T47D (cell line): ENCODE measurements at regions not wholly inside any gene's neighbourhood (a gene's known extent, or its start where the extent isn't known, plus 50 kb on each side); places are given as distances from the start of the nearest gene placed in this dataset.

ENCODE experiments used
- DNase-seq, 2 experiments: peaks; one replicate each; pipeline versions ENCODE4 v3.0.0 to v3.0.0-alpha.2; 2011 to 2012; ENCODE audit warnings: low read depth in 1 of 2, low spot score in 1 of 2
- JUND ChIP-seq: IDR thresholded peaks from 2 replicates; pipeline ENCODE4 v1.6.1; 2012; ENCODE audit warnings: low read depth
- in situ Hi-C: cut with HindIII; loops from 2 replicates; pipeline ENCODE4 v1.10.0; 2016; ENCODE audit warnings: low sequenced_read_pairs, low pct_unique_long_range_greater_than_20kb

DNA sequence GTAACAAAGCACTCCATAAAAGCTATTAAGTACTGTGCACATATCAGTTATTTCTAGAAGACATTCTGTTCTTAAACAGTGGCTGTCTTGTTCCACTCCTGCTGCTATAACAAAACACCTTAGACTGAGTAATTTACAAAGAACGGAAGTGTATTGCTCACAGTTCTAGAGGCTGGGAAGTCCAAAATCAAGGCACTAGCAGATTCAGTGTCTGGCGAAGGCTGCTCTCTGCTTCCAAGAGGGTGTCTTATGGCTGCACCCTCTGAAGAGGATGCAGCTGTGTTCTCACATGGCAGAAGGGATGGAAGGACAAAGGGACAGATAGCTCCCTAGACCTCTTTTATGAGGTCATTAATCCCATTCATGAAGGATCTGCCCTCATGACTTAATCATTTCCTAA is 424.2 kb upstream of the ZMIZ1 start:
- no peak for DNase-seq
- TF ChIP-seq JUND = no peak
- in situ Hi-C loops = no loop called here

DNA sequence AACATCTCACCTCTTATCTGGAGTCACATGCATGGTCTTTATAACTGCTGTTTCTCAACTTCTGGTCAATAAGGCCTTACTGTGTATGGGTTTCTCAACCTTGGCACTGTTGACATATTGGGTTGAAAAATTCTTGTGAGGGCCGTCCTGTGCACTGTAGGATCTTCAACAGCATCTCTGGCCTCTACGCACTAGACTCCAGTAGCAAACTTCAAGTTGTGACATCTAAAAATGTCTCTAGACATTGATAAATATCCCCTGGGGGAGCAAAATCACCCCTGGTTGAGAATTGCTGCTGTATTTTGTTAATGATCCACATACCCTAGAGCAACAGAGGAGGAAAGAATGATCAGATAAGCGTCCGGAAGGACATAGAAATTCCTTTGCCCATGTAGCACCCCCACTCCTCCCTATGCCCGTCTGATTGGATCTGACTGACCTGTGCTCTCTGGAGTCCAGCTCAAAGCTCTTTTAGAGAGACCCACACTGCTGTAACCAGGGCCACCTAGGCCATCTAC is 423.5 kb upstream of the ZMIZ1 start:
- in situ Hi-C loops = no loop called here
- no peak for TF ChIP-seq JUND
- DNase-seq = peak in 1 of 2 experiments; percentile 26

DNA sequence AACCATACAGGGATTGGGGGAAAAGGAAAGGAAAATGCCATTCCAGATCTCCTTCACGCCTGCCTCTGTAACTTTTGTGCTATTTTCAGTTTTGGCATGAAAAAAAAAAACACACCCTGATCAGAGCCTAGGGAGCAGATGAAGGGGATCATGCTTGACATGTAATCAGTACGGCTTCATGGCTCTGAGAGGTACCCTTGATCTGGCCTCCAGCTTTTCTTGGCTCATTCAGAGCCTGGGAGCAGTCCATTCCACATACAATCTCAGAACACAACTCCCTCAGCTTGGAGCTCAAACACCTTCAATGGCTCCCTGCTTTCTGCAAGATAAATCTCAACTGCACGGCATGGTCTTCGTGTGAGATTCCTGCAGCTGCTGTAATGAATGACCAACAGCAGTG is 422.8 kb upstream of the ZMIZ1 start:
- no peak for DNase-seq
- no peak for TF ChIP-seq JUND
- in situ Hi-C loops = no loop called here

DNA sequence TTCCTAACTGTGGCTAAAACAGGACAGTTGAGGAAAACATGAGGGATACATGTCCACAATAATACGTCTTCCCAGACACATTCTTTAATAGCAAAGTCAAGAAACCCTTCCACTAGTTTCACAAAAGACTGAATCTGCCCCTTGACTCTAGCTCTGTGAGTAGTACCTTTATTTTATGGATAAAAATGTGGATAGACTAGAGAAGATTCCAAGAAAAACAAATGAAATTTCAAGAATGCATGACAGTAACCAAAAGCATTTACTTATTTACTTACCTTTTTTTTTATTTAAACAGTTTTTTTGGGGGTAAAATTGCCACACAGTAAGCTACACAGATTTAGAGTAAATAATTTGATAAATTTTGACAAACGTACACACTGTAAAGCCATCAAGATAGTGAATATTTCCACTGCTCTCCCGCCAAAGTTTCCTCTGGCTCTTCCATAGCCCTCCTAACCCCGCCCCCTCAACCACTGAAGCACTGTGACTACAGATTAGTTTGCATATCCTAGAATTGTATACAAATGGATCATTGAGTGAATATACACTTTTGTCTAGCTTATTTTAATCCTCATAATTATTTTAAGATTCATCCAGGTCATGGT is 420.4 kb upstream of the ZMIZ1 start:
- in situ Hi-C loops = no loop called here
- TF ChIP-seq JUND = no peak
- DNase-seq = no peak

DNA sequence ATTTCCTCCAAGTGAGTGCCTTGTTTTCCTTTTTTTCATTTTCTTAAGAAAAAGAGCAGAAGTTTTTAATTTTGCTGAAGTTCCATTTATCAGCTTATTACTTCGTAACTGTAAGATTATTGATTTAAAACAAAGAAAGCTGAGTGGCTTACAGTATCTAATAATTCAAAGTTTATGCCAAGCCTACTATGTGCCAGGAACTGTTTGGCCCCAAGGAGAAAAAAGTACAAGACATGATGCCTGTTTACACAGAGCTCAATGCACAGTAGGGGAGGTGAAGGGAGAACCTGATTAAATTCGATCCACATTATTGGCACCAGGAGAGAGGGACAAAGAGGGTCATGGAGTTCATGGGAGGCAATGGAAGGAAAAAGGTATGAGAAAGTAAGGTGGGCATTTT is 419.3 kb upstream of the ZMIZ1 start:
- no peak for DNase-seq
- in situ Hi-C loops = no loop called here
- TF ChIP-seq JUND = no peak

DNA sequence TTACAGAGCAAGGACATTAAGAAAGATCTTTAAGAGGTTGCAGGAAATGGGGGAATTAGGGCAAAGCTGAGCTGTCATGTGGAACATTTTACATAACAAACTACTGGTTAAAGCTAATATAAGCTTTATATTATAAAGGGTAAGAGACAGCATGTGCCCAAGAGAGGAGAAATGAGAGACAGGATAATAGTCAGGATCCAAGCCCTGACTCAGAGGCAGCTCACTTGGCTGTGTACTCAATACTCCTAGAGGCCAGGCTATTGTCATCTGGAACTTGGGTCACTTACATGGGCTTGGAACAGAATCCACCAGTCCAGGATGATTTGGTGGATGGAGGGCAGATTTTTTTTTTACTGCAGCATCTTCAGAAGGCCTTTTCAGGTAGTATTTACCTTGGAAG is 418.6 kb upstream of the ZMIZ1 start:
- TF ChIP-seq JUND = no peak
- no peak for DNase-seq
- in situ Hi-C loops = no loop called here

DNA sequence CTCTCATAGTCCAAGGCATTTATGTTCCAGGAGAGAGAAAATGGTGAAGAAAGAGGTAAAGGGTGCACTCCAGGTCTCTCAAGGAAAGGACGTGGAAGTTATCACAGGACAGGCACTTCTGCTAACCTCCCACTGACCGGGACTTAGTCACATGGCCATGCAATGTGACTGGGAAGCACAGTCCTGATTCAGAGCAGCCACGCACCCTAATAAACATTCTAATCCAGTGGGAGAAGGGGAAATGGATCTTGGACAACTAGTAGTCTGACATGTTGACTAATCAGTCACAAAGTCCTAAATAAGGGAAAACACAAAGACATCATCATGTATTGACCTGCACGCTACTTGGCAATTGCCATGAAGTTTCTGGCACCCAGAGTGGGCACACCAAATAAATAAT is 417.5 kb upstream of the ZMIZ1 start:
- in situ Hi-C loops = no loop called here
- no peak for TF ChIP-seq JUND
- DNase-seq = no peak

DNA sequence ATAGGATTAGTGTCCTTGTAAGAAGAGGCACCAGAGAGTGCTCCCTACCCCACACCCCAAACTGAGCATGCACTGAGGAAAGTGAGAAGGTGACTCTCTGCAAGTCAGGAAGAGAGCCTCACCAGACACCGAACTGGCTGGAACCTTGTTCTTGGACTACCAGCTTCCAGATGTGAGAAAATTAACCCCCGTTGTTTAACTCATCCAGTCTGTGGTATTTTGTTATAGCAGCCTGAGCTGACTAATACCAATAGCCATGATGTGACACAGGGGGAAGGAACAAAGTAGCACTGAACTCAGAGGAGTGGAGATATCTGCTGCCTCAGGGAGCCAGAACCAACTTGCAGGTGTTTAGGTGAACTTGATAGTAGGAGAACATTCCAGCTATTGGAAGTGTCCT is 415.2 kb upstream of the ZMIZ1 start:
- TF ChIP-seq JUND = no peak
- in situ Hi-C loops = no loop called here
- no peak for DNase-seq

DNA sequence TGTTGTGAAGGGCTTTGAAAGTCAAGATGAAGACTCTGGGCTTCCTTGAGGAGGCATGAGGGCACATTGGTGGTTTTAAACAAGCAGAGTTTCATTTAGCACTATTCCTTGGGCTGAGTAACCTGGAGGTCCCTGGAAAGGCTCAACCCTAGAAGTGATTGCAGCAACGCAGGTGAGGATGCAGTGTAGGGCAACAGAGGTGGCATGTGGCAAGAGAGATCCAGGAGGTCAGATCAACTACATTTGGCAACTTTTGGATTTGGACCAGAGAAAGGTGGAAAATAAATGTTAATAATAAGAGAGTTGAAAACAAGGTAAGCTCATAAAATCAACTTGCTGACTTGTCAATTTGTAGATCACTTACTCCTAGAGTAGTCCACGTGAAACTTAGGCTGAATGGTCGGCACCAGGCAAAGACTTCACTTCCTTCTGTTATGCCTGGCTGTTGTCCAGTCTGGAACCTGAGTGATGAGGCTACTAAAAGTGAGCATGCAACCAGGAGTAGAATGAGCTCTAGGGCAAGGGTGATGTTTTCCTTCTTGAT is 414.6 kb upstream of the ZMIZ1 start:
- in situ Hi-C loops = no loop called here
- DNase-seq = no peak
- no peak for TF ChIP-seq JUND

DNA sequence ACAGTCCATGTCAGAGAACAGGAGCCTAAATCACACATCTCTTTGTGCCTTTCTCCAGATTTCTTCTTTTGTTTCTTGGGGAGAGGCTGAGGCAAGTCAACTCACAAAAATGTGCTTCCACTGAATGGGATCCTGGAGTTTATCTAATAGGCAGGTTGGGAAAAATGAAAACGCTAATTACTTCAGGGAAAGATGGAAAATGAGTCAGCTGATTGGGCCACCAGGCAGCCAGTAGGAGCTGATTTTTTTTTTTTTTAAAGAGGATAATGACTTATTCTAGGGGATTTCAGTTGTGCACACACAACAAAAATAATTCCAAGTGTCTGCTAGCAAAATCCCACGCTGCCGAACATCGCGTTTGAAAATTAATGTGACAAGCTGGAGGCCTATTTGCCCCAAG is 412.8 kb upstream of the ZMIZ1 start:
- no peak for DNase-seq
- in situ Hi-C loops = no loop called here
- TF ChIP-seq JUND = no peak

DNA sequence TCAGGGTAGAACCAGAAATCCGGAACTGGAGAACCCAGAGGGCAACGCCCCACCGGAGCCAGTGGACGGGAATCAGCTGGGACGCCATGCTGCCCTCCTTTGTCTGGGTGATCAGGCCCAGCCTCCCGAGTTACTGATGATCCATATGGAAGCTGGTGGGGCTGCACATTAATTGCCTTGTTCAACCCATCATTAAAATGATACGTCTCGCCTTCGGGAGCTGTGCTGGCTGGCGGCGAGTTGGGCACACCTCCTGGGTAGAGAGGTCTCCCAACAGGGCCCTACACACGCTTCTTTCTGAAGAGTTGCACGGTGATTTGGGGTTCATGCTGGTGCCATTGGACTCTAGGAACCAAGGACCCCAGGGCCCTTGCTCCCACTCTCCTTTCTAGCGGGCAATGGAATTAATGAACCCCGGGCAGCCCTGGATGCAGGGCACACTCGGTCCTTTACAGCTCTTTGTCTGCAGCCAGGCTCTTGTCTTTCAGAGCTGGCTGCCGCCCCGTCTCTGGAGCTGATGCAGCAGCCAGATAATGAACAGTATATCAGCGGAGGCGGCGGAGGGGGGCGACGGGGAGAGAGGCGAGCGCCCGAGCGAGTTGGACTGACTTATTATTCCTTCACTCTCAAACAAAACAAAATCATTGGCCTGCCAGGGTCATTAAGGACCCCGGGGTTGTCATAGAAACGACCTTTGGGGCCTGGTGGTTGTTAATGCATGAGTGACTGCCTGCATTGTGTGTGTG is 412.2 kb upstream of the ZMIZ1 start:
- in situ Hi-C loops = no loop called here
- TF ChIP-seq JUND = no peak
- DNase-seq = no peak

DNA sequence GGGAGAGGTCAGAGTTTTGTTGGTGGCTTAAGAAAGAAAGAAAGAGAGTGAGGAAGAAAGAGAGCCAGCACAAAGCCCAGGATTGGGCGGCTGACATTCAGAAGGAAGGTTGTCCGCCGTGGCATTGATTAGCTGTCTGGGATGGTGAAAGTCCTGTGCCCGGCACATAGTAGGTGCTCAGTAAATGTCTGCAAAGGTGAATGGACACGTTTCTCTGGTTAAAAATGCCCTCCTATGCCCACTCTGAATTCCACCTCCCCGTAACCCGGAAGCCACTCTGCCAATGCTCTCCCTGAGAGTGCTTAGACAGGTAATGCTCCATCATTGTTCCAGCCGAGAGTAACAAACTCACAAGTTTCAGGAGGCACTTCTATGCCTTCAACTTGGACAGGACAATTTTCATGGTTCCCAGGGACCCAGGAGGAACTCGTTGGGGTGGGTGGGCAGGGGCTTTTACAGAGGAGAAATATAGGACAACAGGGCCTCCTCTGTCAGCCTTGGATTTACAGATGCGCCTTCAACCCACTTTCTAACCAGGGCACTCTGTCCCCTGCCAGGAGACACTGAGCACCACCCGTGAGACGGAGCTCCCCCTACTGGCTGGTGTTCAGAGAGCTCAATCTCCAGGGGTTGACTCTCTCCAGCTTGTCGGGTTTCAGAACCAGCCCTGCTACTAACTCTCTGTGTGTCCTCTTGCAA is 411.5 kb upstream of the ZMIZ1 start:
- in situ Hi-C loops = no loop called here
- no peak for TF ChIP-seq JUND
- DNase-seq = peak; percentile 74 to 87

DNA sequence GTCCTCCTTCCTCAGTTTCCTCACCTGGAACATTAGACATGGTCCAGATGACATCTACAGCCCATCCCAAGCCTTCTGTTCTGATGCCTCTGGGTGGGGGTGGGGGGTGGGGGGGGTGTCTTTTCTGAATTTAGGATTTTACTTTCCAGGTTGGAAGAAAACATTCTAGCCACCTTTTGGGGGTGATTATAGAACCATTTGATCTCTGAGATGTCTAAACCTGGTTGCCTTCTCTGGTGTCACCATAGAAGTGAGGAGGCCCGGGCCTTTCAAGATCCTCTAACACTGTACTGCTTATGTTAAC is 411.0 kb upstream of the ZMIZ1 start:
- no peak for TF ChIP-seq JUND
- no peak for DNase-seq
- in situ Hi-C loops = no loop called here
